GM18873 (cell line): ENCODE measurements at regions not wholly inside any gene's neighbourhood (a gene's known extent, or its start where the extent isn't known, plus 50 kb on each side); places are given as distances from the start of the nearest gene placed in this dataset.
"Not testable (repeated sequence)": the region's sequence is repeated elsewhere in the genome, so short reads cannot be mapped to it uniquely, and the experiment has no call there.

ENCODE experiments used
- ATAC-seq: cut with Tn5 transposase; IDR thresholded peaks from one replicate; pipeline ENCODE4 v1.9.1; 2021; ENCODE audit warnings: mild to moderate bottlenecking, moderate library complexity, moderate number of reproducible peaks; ENCODE audit not compliant: unreplicated experiment, low FRiP score

DNA sequence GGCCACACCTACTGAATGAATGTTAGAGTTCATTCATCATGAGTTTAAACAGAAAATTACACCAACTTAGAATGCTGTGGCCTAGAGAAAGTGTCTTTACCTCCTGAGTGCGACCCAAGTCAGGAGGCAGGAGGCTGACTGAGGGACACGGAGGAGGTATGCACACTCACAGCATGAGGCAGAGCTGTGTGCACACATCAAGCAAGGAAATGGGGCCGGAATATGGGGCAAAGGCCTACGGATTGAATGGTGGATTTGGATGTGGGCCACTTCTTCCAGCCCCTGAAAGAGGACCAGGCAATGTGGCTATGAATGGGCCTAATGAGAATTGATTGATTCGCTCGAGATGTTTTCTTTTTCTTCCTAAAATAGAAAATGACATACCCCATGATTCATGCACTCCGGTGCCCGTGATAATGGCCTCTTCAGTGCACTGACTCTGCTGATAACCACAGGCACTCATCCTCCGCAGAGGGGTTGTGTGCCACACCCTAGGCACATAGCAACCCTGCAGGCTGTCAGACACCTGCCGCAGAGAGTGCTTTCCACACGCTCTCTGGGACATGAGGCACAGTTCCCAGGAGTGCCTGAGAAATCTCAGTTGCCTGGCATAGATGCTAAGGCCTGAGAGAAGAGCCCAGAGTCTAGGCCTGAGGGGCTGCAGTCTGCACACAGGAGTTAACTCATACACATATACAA lies 155.5 kb downstream of the GLUL start:
- no peak for ATAC-seq

DNA sequence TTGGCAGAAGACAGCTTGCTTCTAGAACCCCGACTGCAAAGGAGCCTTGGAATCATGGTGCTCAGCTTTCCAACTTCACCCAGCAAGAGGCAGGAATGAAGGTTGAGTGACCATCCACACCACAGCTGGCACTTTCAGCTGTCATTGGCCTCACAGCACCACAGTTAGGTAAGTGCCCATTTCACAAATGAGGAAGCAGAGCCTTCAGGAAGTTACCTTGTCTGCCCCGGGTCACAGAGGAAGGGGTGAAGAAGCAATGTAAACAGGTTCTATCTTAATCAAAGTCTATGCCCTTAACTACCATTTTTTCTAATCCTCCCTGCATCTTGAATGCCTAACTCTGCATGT lies 156.0 kb downstream of the GLUL start:
- no peak for ATAC-seq

- no peak for ATAC-seq
Measured at GRCh38 chr1:182229921-182230491, 161.6 kb downstream of the GLUL start.

DNA sequence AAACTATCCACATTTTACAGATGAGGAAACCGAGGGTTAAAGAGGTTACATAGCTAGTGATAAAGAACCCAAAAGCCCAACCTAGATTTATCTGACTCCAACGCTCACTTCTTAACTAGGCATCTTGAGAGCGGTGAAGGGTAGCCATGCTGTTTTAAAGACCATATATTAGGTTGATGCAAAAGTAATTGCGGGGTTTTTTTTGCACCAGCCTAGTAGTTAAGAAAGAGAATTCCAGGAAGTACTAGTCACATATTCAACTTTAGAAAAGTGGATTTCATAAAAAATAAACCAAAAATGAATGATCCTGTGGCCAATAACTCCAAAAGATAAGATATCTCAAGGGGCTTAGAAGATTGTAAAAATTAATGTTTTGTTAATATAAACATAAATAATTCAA lies 162.1 kb downstream of the GLUL start:
- no peak for ATAC-seq

DNA sequence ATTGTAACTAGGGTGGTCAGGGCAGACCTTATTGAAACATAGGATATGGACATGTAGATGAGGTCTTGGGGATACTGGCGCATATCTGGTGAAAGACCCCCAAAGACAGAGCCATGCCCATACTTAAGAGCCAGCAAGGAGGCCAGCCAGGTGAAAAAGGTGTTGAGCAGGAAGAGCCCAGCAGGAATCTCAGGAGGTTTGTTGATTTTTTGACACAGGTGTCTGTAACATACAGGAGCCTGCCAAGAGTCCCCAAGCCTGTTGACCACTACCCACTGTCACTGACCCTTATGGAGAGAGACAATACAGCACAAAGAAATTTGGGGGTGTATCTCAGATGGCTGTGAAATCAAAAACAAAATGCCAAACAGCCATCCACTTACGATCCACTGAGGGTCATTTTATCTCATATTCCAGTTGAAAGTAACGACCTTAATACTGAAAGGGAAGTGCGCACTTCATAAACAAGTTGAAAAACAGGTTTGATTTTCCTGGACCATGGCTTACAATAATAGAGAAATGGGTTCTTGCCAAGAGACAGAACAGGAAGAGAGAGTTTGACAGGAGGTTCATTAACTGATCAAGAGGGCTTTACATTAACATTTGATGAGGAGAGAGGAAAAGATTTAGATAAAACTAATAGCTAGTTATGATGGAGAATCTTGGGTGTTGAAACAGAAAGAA lies 163.6 kb downstream of the GLUL start:
- ATAC-seq, result no peak

GRCh38 chr1:182226618-182227017 lies 165.0 kb downstream of the GLUL start:
- no peak for ATAC-seq

GRCh38 chr1:182225755-182226154 lies 164.2 kb upstream of the ZNF648 start:
- not testable (repeated sequence) for ATAC-seq

GRCh38 chr1:182221990-182222389 lies 160.5 kb upstream of the ZNF648 start:
- not testable (repeated sequence) for ATAC-seq

GRCh38 chr1:182221367-182221766 lies 159.9 kb upstream of the ZNF648 start:
- not testable (repeated sequence) for ATAC-seq

DNA sequence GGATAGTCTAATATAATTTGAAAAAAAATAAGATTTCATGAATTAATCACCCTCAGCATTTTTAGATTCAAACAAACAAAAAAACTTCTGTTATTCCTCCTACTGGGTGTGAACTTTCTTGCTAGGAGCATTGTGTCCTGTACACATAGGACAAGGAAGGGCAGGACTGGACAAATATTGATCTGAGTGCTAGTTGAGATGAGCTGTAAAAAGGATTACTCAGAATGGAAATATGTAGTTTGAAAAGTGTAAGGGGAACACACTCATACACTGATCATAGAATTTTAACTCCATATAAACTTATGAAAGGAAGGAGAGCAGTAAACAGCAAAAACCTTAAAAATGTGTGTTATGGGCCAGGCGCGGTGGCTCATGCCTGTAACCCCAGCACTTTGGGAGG lies 156.5 kb upstream of the ZNF648 start:
- no peak for ATAC-seq

DNA sequence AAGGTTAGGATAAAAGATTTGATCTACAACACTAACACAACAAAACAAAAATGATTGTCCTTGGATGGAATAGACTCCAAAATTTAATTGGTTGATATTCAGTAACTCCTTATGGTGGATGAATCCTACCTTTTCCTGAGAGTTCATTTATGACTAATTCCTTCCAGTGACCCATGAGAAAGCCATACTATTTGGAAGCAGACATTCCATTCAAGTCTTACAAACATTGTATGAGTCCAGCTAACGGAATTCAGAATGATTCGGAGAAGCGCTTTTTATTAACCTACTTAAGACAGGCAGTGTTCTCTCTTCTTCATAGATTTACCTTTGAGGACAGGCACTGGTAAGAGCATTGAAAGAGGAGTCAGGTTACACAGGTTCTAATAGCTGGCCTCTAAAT lies 155.6 kb upstream of the ZNF648 start:
- no peak for ATAC-seq

DNA sequence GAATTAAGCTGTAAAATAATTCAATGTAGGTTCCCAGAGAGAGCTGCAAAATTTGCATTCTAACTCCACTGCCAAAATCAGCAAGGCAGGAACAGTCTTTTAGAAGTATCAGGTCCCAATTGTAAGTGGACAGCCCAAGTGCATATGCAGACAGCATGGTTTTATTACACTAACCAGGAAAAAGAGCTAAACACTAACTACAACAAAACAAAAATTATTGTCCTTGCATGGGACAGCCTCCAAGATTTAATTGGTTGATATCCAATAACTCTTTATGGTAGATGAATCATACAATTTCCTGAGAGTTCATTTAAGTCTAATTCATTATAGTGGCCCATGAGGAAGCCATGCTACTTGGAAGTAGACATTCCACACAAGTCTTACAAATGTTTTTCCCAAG lies 154.3 kb upstream of the ZNF648 start:
- no peak for ATAC-seq

DNA sequence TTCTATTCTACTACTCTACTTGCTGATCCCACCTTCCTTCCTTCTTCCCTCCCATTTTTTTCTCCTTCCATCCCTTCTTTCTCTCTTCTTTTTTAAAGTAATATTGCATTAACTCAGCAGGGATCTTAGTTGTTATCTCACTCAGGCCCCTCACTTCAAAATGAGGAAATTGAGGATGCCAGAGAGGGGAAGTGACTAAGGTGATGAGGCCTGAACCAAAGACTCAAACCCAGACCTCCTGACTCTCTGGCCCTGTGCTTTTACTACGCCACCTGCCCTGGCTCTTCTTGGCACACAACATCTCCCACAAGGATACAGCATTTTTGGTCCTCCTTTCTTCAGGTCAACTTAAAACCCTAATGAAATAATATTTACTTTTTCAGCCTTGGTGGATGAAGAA lies 151.7 kb upstream of the ZNF648 start:
- no peak for ATAC-seq

- no peak for ATAC-seq
Measured at GRCh38 chr1:182211386-182211785, 149.9 kb upstream of the ZNF648 start.

DNA sequence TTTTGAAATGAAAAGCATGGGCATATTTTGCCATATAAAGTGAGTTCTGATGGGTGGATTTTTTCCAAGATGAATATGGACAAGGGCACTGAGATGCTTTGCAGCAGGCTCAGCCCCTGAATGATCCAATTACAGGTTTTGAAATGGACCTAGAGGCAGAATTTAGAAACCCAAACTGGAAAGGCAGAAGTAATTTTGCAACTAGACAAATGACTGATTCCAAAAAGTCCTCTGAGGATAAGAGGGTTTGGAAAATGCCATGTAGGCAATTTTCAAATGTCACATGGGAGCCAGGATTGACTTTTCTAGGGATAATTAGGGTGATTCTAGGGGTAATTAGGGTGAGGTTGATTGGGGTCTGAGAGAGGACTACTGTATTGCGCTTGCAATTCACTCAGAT lies 148.9 kb upstream of the ZNF648 start:
- ATAC-seq, result no peak

DNA sequence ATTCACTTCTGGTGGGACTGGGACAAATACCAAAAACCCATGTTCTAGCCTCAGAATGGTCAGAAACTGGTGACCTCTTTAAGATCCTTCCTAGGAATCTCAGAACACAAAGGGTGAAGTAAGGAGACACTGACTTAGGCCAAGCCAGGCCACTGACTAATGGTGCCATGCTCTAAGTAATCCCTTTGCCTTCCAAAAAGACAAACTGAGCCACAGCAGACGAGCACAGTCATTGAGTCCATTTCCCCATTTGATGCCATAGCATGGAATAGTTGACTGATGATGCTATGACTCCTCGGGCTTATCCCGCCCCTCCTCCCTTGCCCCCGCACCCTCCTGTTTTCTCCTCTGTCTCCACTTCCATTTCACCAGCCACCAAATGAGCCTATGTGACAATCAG lies 145.8 kb upstream of the ZNF648 start:
- ATAC-seq, result no peak

- no peak for ATAC-seq
Measured at GRCh38 chr1:182206626-182207239, 145.2 kb upstream of the ZNF648 start.

GRCh38 chr1:182205351-182206022 lies 144.0 kb upstream of the ZNF648 start:
- no peak for ATAC-seq

GRCh38 chr1:182203191-182203875 lies 141.8 kb upstream of the ZNF648 start:
- ATAC-seq, result no peak

- ATAC-seq, result not testable (repeated sequence)
Measured at GRCh38 chr1:182201490-182201889, 140.0 kb upstream of the ZNF648 start.
